ENCODE measurements at regions not wholly inside any gene's neighbourhood (a gene's known extent, or its start where the extent isn't known, plus 50 kb on each side); places are given as distances from the start of the nearest gene placed in this dataset.

- in situ Hi-C loops (cut with MboI; ENCODE audit: low sequenced_read_pairs): loop anchor here (25.0 kb wide), 2 partner anchors 626 to 801 kb away; partner anchors contain the start of gene COG1
Observed at GRCh38 chr17:72561680-72562079, 440.9 kb downstream of the SOX9 start.

DNA sequence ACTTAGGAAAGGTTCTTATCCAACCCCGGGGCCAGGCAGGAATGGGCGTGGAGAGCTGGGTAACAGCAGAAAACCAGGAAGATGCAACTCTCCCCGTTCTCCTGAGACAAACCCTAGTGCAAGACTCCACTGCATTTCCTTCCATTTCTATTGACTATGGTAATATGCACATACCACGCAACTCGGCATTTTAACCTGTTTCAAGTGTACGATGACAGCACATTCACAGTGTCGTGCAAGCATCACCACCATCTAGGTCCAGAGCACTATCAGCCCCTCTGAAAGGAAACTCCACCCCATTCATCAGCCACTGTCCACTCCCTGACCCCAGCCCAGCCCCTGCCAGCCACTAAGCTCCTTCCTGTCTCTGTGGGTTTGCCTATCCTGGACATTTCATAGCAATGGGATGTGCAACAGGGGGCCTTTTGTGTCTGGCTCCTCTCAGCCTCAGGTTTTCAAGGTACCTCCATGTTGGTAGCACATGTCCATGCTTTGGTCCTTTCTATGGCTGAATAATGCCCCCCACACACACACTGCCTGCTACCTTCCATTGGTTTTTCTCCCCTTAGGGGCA is 441.9 kb downstream of the SOX9 start:
- in situ Hi-C loops (cut with MboI; ENCODE audit: low sequenced_read_pairs): loop anchor here (25.0 kb wide), 2 partner anchors 625 to 800 kb away; partner anchors contain the start of gene COG1

GRCh38 chr17:72563952-72564351 is 443.1 kb downstream of the SOX9 start:
- in situ Hi-C loops (cut with MboI; ENCODE audit: low sequenced_read_pairs): loop anchor here (25.0 kb wide), 2 partner anchors 623 to 798 kb away; partner anchors contain the start of gene COG1

GRCh38 chr17:72565006-72565405 is 444.2 kb downstream of the SOX9 start:
- in situ Hi-C loops (cut with MboI; ENCODE audit: low sequenced_read_pairs): loop anchor here (25.0 kb wide), 2 partner anchors 622 to 797 kb away; partner anchors contain the start of gene COG1

- in situ Hi-C loops (cut with MboI; ENCODE audit: low sequenced_read_pairs): loop anchor here (25.0 kb wide), 2 partner anchors 622 to 797 kb away; partner anchors contain the start of gene COG1
Observed at GRCh38 chr17:72565758-72566157, 444.9 kb downstream of the SOX9 start.

GRCh38 chr17:72566671-72567484 is 446.1 kb downstream of the SOX9 start:
- in situ Hi-C loops (cut with MboI; ENCODE audit: low sequenced_read_pairs): loop anchor here (25.0 kb wide), 2 partner anchors 620 to 795 kb away; partner anchors contain the start of gene COG1

DNA sequence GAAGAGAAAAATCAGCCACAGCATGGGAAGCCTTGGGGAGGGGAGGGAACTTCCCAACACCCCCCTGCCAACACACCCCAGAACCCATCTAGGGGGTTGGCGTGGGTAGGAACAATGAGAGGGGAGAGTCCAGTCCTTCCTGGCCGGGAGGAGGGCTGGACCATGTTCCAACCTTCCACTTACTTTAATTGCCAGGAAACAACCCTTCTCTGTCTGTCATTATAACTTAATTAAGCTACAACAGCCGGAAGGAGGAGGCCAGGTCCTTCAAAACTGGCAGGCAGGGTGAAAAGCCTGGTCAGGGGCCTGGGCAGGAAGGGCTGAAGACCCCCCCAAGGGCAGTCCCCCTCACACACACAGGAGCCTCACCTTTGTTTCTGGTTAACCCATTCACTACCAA is 447.0 kb downstream of the SOX9 start:
- in situ Hi-C loops (cut with MboI; ENCODE audit: low sequenced_read_pairs): loop anchor here (25.0 kb wide), 2 partner anchors 620 to 795 kb away; partner anchors contain the start of gene COG1

DNA sequence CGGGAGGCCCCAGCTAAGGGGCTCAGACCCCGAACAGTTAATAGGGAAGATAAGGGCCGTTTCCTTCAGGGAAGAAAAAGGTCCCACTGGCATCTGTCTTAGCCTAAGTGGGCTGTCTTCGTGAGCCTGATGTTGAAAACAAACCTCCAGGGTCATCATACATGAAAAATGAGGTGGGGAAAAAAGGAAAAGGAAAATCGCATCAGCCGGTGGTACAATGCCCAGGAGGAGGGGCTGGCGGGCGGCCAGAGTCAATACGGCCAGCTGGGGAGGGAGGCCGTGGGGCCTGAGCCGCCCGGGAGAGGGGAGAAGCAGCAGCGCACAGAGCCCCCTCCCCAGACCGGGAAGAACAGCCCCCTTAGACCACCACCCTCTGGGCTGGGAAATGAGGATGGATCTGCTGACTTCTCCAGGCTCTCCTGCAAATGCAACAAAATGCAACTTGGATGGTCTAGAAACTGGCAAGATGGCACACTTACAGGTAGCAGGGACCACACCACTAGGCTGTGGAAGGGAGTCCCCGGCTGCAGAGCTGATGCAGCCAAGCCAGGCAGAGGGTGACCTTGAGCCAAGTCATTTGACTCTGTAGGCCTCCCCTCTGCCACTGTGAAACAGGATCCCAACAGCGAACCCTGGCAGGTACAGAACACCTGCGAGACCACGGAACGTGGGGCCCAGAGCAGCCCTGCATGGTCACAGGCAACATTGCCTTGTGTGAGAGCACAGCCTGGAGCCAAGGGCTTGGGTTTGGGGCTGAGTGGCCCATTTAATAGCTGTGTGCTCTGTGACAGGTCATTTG is 448.5 kb downstream of the SOX9 start:
- in situ Hi-C loops (cut with MboI; ENCODE audit: low sequenced_read_pairs): loop anchor here (25.0 kb wide), 2 partner anchors 618 to 793 kb away; partner anchors contain the start of gene COG1

DNA sequence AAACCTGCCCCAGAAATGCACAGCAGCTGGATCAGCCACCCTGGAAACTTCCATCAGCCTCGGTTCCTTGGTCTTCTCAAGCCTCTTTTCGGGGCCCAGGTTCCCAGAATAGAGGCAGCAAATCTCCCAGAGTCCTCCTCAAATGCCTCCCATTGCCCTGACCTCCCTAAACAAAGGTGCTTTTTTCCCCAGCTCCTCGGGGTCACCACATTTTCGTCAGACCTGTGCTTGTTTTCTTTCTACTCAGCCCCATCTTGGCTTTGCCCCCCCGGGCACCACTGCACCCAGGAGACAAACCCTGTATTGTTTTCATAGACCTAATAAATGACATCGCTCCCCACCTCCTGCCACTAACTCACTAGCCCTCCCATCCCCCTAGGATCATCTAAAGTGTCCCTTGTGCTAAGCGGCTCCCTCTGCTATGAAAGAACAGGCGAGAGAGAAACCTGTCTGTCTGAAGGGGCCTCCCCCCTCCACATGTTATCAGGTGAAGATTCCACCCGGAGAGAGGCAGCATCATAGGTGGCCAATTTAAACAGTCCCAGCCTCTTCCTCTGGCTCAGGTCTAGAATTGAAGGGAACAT is 451.1 kb downstream of the SOX9 start:
- in situ Hi-C loops (cut with MboI; ENCODE audit: low sequenced_read_pairs): loop anchor here (25.0 kb wide), 2 partner anchors 615 to 790 kb away; partner anchors contain the start of gene COG1

- in situ Hi-C loops (cut with MboI; ENCODE audit: low sequenced_read_pairs): loop anchor here (25.0 kb wide), 2 partner anchors 614 to 789 kb away; partner anchors contain the start of gene COG1
Observed at GRCh38 chr17:72572604-72573491, 452.0 kb downstream of the SOX9 start.

- in situ Hi-C loops (cut with MboI; ENCODE audit: low sequenced_read_pairs): loop anchor here (25.0 kb wide), 2 partner anchors 614 to 789 kb away; partner anchors contain the start of gene COG1
Observed at GRCh38 chr17:72573492-72573801, 452.6 kb downstream of the SOX9 start.

GRCh38 chr17:72574675-72575510 is 454.1 kb downstream of the SOX9 start:
- in situ Hi-C loops (cut with MboI; ENCODE audit: low sequenced_read_pairs): loop anchor here (25.0 kb wide), 2 partner anchors 612 to 787 kb away; partner anchors contain the start of gene COG1

- in situ Hi-C loops (cut with MboI; ENCODE audit: low sequenced_read_pairs): no loop called here
Observed at GRCh38 chr17:72575542-72576233, 454.9 kb downstream of the SOX9 start.

DNA sequence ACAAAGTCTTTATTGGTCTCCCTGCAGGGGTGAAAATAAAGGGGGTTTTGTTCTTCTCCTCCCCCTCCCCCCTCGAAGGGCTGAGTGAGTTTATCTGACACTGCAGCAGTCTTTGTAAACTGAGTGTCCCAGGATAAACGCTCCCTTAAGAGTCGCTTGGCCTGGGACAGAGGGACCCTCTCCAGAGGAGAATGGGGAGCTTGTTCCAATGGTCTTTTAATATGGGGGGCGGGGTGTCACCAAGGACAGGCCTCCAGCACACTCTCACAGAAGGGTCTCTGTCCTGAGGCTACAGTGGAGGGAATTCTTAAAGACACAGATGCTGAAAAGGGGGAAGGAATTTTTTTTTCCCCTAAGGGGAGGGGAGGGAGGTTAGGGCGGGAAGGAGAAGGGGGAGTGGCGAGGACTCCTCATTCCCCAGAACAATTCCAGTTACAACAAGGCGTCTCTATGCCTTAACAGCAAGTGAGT is 455.5 kb downstream of the SOX9 start:
- in situ Hi-C loops (cut with MboI; ENCODE audit: low sequenced_read_pairs): no loop called here

- in situ Hi-C loops (cut with MboI; ENCODE audit: low sequenced_read_pairs): no loop called here
Observed at GRCh38 chr17:72578817-72579470, 458.1 kb downstream of the SOX9 start.

DNA sequence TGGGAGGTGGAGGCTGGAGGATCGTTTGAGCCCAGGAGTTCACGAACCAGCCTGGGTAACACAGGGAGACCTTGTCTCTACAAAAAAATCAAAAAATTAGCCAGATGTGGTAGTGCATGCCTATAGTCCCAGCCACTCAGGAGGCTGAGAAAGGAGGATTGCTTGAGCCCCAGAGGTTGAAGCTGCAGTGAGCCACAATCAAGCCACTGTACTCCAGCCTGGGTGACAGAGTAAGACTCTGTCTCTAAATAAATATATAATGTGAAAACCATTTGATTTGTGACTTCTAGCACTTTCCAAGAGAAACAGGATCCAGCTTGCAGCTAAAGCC is 459.1 kb downstream of the SOX9 start:
- in situ Hi-C loops (cut with MboI; ENCODE audit: low sequenced_read_pairs): no loop called here

DNA sequence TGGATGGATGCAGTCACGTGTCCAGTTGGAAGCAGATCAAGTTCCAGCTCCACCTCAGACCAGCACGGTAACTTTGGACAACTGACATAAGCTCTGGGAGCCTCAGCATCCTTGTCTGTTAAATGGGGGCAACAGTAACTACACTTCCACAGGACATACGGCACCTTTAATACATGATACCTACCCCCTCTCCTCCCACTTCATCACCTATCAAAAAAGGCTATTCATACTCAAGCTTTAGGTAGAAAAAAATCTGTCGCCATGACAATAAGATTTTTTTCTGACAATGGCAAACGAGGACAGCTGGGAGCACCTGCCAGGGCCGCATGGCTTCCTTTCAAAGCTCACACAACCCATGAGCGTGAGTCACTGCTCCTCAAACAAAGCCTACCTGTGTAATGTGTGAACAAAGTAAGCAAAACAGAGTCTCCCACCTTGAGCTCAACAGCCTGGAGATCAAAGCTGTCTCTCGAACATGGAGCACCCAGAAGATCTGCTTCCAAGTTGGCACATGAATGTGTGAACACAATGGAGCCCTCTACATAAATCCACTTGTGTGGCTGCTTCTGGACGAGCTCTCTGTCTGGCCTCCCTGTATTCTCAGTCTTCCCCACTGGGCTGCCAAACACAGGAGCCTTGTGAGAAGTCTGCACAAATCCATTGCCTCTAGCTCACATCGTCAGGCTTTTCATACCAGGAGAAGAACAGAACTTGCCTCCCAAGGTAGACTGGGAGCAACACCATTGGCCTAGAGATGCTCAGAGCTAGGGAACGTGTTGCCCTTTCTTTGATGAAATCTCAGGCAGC is 459.7 kb downstream of the SOX9 start:
- in situ Hi-C loops (cut with MboI; ENCODE audit: low sequenced_read_pairs): no loop called here

All from HL-60/S4 treated with retinoic acid at 250 ng/mL for 4 days and 3 days (cell line).